Occipital lobe (tissue), 1 donor: ENCODE measurements at regions not wholly inside any gene's neighbourhood (a gene's known extent, or its start where the extent isn't known, plus 50 kb on each side); places are given as distances from the start of the nearest gene placed in this dataset.

ENCODE experiments used
- DNase-seq: peaks from one replicate; lab custom pipeline; 2025; lab: John Stamatoyannopoulos, UW

DNA sequence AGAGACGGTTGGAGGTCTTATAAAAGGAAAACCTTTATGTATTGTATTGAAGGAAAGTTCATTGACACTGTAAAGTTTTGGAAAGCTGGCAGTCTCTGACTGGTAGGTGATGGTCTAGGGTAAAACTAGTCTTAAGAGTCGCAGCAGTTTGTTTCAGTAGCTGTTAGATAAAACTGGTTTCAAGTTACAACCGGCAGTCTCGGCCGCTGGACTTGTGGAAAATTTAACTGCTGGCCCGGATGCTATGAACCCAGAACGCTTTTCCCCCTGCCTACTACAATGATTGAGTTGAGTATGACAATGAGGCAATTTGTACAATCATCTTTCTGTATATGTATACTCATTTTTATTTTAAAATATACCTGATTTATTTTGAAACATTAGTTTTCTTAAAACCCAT lies 1426.9 kb downstream of the AACS start:
- no peak for DNase-seq

DNA sequence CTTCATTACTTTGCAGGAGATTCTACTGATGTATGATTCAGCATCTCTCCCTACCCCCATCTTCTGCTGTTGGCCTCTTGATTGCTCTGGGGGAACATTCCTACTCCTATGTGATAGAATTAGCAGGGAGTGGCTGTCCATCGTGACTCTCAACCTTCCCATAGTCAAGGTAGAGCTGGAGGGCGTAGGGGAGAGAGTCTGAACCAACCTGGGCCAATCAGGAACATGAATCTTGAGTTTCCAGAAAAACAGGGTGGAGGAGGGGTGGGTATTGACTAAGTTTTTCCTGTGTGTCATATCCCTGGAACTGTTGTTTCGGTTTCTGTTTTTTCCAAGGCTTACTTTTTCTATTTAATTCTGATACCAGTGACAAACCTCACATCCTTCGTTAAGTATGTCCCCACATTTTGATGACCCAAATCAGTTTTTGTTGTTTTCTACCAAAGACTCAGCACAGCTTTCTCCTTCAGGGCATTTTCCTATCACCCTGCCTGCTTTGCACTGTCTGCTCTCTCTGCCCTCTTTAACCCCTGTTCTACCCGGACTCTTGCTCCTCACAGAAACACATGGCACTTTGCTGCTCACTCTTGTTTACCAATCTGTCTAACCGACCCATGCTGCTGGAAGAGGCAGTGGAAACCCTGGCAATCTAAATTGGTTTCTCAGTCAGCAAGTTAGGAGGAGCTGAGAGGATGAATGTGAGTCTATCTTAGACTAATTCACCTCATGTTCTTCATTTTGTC lies 1428.3 kb downstream of the AACS start:
- no peak for DNase-seq

DNA sequence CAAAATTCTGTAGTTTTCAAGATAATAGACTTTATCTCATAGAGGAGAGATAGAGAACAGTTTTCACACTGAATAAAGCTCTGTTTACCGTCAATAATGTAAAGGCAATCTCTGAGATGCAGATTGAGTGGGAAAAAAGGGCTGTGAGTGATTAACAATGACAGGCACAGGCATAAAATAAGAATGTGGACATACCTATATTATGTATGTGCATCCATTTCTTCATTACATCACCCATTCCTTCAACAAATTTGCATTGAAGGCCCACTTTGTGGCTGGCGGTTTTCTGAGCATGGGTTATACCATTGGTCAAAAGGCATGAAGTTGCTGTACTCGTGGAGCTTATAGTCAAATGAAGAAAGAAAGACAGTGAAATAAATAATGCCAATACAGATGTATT lies 1431.0 kb downstream of the AACS start:
- DNase-seq = no peak

DNA sequence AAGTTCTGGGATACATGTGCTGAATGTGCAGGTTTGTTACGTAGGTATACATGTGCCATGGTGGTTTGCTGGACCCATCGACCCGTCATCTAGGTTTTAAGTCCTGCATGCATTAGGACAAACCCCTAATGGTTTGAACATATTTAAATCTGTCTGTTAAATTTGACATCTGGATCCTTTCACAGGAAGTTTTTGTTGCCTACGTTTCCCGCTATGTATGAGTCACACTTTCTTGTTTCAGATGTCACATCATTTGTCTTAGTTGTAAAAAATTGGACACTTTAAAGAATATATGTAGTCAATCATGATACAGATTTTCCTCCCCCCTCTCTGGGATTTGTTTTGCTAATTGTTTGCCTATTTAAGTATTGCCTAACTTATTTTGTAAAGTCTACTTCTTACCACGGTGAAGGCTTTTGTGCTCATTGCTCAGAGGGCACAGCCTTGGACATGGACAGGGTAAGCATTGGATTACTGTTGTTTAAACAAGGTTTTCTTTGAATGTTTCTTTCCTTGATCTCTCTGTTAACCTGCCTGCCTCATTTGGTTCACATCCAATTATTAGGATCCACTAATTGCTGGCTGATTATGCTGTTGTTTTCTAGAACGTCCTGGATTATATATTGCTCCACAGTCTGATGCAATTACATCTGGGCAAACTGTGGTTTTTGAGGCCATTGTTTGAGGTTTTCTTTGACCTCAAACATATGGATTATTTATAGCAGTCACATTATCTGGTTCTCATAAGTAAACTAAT lies 1441.4 kb downstream of the AACS start:
- DNase-seq = no peak

DNA sequence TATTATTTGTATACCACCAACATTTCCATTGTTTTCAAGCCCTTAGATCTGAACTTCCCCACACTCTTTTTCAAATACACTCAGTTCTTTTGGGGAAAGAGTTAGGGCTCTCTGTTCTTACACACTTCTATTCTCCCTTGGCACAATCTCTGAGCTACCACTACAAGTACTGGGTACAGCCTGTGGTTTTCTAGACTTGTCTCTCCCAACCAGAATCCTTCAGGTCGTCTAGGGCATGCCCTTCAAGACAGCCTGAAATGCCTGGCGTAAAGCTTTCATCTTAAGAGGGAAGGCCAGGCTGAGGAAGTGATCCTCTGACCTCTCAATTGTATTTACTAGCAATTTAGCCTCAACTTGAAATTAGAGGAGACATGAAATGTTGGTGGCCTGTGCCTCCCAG lies 1442.0 kb downstream of the AACS start:
- no peak for DNase-seq

DNA sequence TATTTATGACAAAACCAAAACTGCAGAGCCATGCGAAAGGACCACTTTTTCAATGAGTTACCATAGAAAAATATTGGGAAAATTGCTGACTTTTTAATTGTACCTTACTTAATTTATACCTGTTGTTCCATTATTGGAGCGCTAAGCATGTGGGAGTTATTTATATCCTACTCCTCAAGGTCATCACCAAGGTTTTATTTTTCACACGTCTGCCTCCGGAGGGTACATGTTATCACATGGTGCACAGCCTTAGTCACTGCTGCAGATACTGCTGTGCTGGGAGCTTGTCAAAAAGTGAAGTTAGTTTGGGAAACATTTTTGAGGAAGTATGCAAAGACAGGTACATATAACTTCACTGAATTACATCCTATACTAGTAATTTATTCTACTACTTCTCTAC lies 1444.3 kb downstream of the AACS start:
- DNase-seq = no peak

GRCh38 chr12:126510630-126511029 lies 1445.4 kb downstream of the AACS start:
- no peak for DNase-seq

GRCh38 chr12:126512916-126513913 lies 1448.0 kb downstream of the AACS start:
- no peak for DNase-seq

GRCh38 chr12:126518596-126519200 lies 1453.5 kb downstream of the AACS start:
- DNase-seq = no peak

- DNase-seq = no peak
Measured at GRCh38 chr12:126519833-126520232, 1454.6 kb downstream of the AACS start.

DNA sequence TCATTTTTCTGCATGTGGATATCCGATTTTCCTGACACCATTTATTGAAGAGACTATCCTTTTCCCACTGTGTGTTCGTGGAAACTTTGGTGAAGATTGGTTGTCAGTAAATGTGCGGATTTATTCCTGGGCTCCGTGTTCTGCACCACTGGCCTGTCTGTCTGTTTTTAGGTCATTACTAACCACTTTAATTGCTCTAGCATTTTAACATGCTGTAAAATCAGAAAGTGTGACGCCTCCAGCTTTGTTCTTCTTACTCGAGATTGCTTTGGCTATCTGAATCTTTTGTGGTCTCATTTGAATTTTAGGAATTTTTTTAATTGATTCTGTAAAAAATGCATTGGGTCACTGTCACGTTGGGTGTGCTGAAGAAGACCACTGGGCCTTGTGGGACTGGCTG lies 1458.7 kb downstream of the AACS start:
- DNase-seq = no peak

GRCh38 chr12:126534495-126534894 lies 1469.3 kb downstream of the AACS start:
- no peak for DNase-seq

GRCh38 chr12:126534942-126535341 lies 1469.7 kb downstream of the AACS start:
- DNase-seq = no peak

DNA sequence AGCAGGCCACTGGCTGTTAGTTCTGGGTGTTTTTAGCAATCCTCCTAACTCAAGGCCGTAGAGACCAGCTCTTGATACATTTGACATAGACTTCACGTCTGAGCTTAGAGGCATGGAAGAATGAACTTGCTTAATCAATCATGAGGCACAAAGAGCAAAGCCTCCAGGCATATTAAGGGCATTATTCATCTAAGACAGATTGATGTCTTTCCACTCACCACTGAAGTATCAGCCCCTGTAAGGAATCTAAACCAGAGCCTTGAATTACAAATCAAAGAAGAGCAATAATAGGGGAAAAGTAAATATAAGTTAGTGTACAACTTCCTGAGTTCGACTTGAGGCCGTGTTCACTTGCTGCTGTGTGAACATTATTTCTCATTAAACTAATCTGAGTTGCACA lies 1470.7 kb downstream of the AACS start:
- DNase-seq = no peak

GRCh38 chr12:126537961-126538530 lies 1472.8 kb downstream of the AACS start:
- DNase-seq = no peak

DNA sequence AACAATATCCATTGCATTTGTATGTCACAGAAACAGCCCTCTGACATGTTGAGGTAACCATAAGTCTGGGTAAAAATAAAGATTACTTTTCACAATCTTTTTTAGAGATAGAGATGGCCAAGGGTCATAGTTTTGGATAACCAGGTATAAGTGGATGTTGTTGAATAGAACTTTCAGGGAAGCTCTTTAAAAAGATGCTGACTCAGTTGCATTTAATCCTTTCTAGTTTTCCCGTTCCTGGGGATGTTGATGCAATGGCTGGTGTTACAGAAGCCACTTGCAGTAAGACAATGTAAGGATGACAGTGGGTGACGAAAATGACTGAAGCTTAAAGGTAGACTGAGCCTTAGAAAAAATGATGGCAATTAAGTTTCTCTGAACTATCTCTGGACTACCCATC lies 1473.7 kb downstream of the AACS start:
- DNase-seq = no peak

GRCh38 chr12:126545411-126545810 lies 1480.2 kb downstream of the AACS start:
- no peak for DNase-seq

DNA sequence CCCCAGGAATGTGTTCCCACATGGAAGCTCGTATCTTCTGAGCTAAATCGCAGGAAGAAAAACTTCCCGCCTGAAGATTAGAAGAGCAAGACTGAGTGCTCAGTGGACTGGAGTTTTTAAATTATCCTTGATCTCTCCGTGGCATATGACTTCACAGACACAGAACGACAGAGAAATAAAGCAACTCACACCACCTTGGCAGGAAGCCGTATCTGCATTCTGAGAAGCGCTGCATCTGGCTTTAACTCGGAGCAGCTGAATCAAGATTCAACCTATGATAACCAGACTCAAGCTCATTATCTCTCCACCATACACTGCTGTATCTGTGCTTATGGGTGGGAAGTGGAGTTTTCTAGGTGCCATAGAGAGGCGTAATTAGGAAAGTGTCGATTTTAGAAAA lies 1482.7 kb downstream of the AACS start:
- DNase-seq = no peak

GRCh38 chr12:126551869-126552268 lies 1486.6 kb downstream of the AACS start:
- no peak for DNase-seq

DNA sequence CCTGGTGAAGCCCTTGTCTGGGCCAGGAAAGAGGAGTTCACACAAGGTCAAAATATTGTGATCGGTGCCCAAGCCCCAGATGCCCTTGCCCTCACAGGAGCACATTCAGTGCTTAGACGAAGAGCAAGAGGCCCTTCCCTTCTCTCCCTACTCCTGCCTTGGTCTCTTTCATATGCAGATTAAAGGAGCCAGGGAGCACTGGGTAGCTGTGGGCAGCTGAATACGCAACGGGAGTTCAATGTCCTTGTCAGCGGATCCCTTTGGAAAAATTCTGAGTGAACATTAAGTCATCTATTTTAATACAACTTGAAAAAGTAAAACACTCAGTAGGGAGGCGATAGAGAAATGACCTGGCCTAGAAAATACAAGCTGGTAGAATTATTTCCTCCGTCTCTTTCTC lies 1489.4 kb downstream of the AACS start:
- DNase-seq = no peak

DNA sequence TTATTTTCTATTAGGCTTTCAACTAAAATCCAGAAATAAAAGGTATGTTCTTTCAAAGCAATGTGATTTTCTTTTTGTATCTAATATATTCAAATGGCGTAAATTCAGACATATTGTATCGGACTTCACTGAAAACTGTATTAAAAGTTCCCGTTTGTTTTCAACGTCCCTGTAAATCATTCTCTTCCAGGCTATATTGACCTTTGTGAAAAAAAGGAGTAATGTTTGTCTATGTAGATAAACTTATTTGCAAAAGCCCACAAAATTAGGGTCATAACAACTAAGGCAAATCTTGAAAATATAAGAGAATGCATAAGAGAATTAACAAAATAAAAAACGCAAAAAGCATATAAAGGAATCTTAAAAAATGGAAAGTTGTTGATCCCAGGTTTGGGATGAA lies 1492.4 kb downstream of the AACS start:
- DNase-seq = no peak
